ENCODE measurements at regions not wholly inside any gene's neighbourhood (a gene's known extent, or its start where the extent isn't known, plus 50 kb on each side); places are given as distances from the start of the nearest gene placed in this dataset.

GRCh38 chr5:88540471-88541115 lies 271.9 kb upstream of the TMEM161B start:
- H3K4ac ChIP-seq (ENCODE audit: low read depth, low read length), result no peak overlapping the region
- H3T11ph ChIP-seq (ENCODE audit: low read length), result no peak overlapping the region
- H2BK120ac ChIP-seq (ENCODE audit: low read depth, low read length, poor library complexity, severe bottlenecking), result no peak overlapping the region
- no peaks in the 10 kb centered on the region; the same call in 1 of the 2 replicates for H3K4me1 ChIP-seq (ENCODE audit: insufficient read depth, low read length)
- H3K56ac ChIP-seq (ENCODE audit: insufficient read length, low read depth, low read length), result no peak overlapping the region
- no peaks in the 10 kb centered on the region for H3K9me3 Mint-ChIP-seq
- DNase-seq, result no peak
- no peak overlapping the region for H3K9ac ChIP-seq (ENCODE audit: extremely low read depth, insufficient read length, low read length)
- H4K8ac ChIP-seq (replicated peaks; ENCODE audit: insufficient read length, low read depth, low read length), result no peak overlapping the region
- no peaks in the 10 kb centered on the region for H3K36me3 Mint-ChIP-seq (ENCODE audit: insufficient read depth in 1 of 3, low read depth in 3 of 3)
- no peak overlapping the region for H2AK5ac ChIP-seq (ENCODE audit: insufficient read length, low read length)
- H3K79me2 ChIP-seq (ENCODE audit: insufficient read depth, low read length), result no peaks in the 10 kb centered on the region
- no peak overlapping the region for H2BK12ac ChIP-seq (ENCODE audit: insufficient read length, low read depth, low read length)
- H3K14ac ChIP-seq (ENCODE audit: insufficient read depth, low read length), result no peak overlapping the region
- H2BK20ac ChIP-seq (ENCODE audit: low read depth, low read length, poor library complexity, severe bottlenecking), result no peak overlapping the region
- no peak overlapping the region for H3K18ac ChIP-seq (ENCODE audit: insufficient read length, low read depth, low read length)
- no peaks in the 10 kb centered on the region for H3K27me3 ChIP-seq (ENCODE audit: insufficient read depth, low read length)
- no peak overlapping the region for H2BK5ac ChIP-seq (ENCODE audit: insufficient read length, low read length)
- H2AFZ ChIP-seq (ENCODE audit: low read length), result no peak overlapping the region
- H3K79me1 ChIP-seq (ENCODE audit: insufficient read depth, low read depth, low read length, poor library complexity, severe bottlenecking), result no peaks in the 10 kb centered on the region
- no peak overlapping the region for H4K91ac ChIP-seq (ENCODE audit: insufficient read length, low read depth, low read length)
- no peak for TF ChIP-seq CTCF (conservative IDR thresholded peaks at IDR 0.05)
- no peak overlapping the region for H3K23ac ChIP-seq (ENCODE audit: insufficient read length, low read depth, low read length)
- H4K20me1 ChIP-seq (ENCODE audit: control insufficient read depth, insufficient read depth, insufficient read length), result no peaks in the 10 kb centered on the region
- H3K9me3 ChIP-seq (ENCODE audit: control insufficient read depth, low read depth, low read length), result no peaks in the 10 kb centered on the region
- H3K27ac Mint-ChIP-seq, result no peak overlapping the region
- H2BK15ac ChIP-seq (ENCODE audit: low read depth, low read length), result no peak overlapping the region
- no peak overlapping the region for H3K4me3 Mint-ChIP-seq
- no peaks in the 10 kb centered on the region for H3K27me3 Mint-ChIP-seq (ENCODE audit: low read depth)
- H3K4me1 Mint-ChIP-seq, result peaks cover 19 to 24% of the 10 kb centered on the region in 2 experiments
- H3K4me2 ChIP-seq (ENCODE audit: insufficient read depth, insufficient read length, low read length), result no peak overlapping the region
- no peak overlapping the region for H3K27ac ChIP-seq (ENCODE audit: insufficient read length, low read depth, low read length)
- WGBS (ENCODE audit: extremely low coverage, insufficient read length, low lambda C conversion rate), result no CpG with 5 or more reads among the region's 6 CpGs
- no peaks in the 10 kb centered on the region for H3K23me2 ChIP-seq (ENCODE audit: insufficient read length, low read depth, low read length, poor library complexity, severe bottlenecking)
- H4K5ac ChIP-seq (ENCODE audit: insufficient read length, low read depth, low read length), result no peak overlapping the region
